ENCODE measurements at regions not wholly inside any gene's neighbourhood (a gene's known extent, or its start where the extent isn't known, plus 50 kb on each side); places are given as distances from the start of the nearest gene placed in this dataset.

- H3K4me1 Mint-ChIP-seq (ENCODE audit: low read depth): peaks cover 2% of the 10 kb centered on the region; the same call in 1 of the 2 replicates
- H3K27me3 Mint-ChIP-seq (ENCODE audit: insufficient read depth): peaks cover 2% of the 10 kb centered on the region
- no peak for DNase-seq
- TF ChIP-seq CTCF (IDR thresholded peaks at IDR 0.05): no peak
- H3K9me3 Mint-ChIP-seq: no peaks in the 10 kb centered on the region
- no peak overlapping the region for H3K27ac Mint-ChIP-seq
- H3K36me3 Mint-ChIP-seq (ENCODE audit: low read depth): no peaks in the 10 kb centered on the region
- no peak overlapping the region for H3K4me3 Mint-ChIP-seq
Measured at GRCh38 chr4:111986095-111986494, 159.2 kb upstream of the FAM241A start.

- no peak for TF ChIP-seq CTCF (IDR thresholded peaks at IDR 0.05)
Measured at GRCh38 chr4:111988514-111988913, 156.7 kb upstream of the FAM241A start.

GRCh38 chr4:111989817-111990216 is 155.4 kb upstream of the FAM241A start:
- H3K4me3 Mint-ChIP-seq: no peak overlapping the region
- DNase-seq: no peak
- TF ChIP-seq CTCF (IDR thresholded peaks at IDR 0.05): no peak
- H3K27me3 Mint-ChIP-seq (ENCODE audit: insufficient read depth): peaks cover 2% of the 10 kb centered on the region
- no peaks in the 10 kb centered on the region for H3K36me3 Mint-ChIP-seq (ENCODE audit: low read depth)
- H3K9me3 Mint-ChIP-seq: no peaks in the 10 kb centered on the region
- H3K27ac Mint-ChIP-seq: no peak overlapping the region
- H3K4me1 Mint-ChIP-seq (ENCODE audit: low read depth): peaks cover 16% of the 10 kb centered on the region

More at GRCh38 chr4:111988514-111988913, 156.7 kb upstream of the FAM241A start:
- Mint-ChIP-seq H3K4me3 (no peak overlapping the region), H3K27ac (no peak overlapping the region), H3K36me3 (ENCODE audit: low read depth) (no peaks in the 10 kb centered on the region), H3K4me1 (ENCODE audit: low read depth) (peaks cover 16% of the 10 kb centered on the region), H3K27me3 (ENCODE audit: insufficient read depth) (peaks cover 2% of the 10 kb centered on the region), H3K9me3 (no peaks in the 10 kb centered on the region)
- no peak for DNase-seq

GRCh38 chr4:111991163-111991562 is 154.1 kb upstream of the FAM241A start:
- Mint-ChIP-seq H3K4me1 (ENCODE audit: low read depth) (peaks cover 16% of the 10 kb centered on the region), H3K27ac (no peak overlapping the region; the same call in 1 of the 2 replicates), H3K36me3 (ENCODE audit: low read depth) (no peaks in the 10 kb centered on the region), H3K27me3 (ENCODE audit: insufficient read depth) (peaks cover under 1% of the 10 kb centered on the region), H3K4me3 (no peak overlapping the region), H3K9me3 (no peaks in the 10 kb centered on the region)
- DNase-seq: no peak
- no peak for TF ChIP-seq CTCF (IDR thresholded peaks at IDR 0.05)

GRCh38 chr4:111991797-111992196 is 153.5 kb upstream of the FAM241A start:
- H3K9me3 Mint-ChIP-seq: no peaks in the 10 kb centered on the region
- no peak for TF ChIP-seq CTCF (IDR thresholded peaks at IDR 0.05)
- DNase-seq: peak; percentile 70
- peak overlapping the region; percentile 70 for H3K27ac Mint-ChIP-seq
- no peaks in the 10 kb centered on the region for H3K36me3 Mint-ChIP-seq (ENCODE audit: low read depth)
- H3K4me1 Mint-ChIP-seq (ENCODE audit: low read depth): peaks cover 16% of the 10 kb centered on the region
- H3K27me3 Mint-ChIP-seq (ENCODE audit: insufficient read depth): peaks cover 2% of the 10 kb centered on the region; the same call in 1 of the 2 replicates
- H3K4me3 Mint-ChIP-seq: peak overlapping the region; percentile 41; the same call in 1 of the 2 replicates
